ENCODE measurements at regions not wholly inside any gene's neighbourhood (a gene's known extent, or its start where the extent isn't known, plus 50 kb on each side); places are given as distances from the start of the nearest gene placed in this dataset.

DNA sequence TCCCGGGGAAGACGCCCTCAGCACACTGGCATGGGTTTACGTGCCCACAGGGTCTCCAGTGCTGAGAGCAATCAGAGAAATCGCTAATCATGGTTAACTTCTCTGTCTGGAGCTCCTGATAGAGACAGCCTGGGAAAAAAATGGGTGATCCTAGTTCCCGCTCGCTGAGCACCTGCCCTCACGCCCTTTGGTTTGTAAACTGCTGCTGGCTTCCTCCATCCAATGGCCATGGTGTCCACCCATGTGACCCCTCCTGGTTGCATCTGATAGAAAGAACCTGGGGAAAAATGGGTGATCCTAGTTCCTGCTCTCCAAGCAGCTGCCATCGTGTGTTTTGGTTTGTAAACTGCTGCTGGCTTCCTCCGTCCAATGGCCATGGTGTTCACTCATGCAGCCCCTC, 402.2 kb downstream of the PRDM2 start:
- H3K4me1 Mint-ChIP-seq (ENCODE audit: unreplicated experiment): no peaks in the 10 kb centered on the region
- H3K36me3 Mint-ChIP-seq: no peaks in the 10 kb centered on the region
- DNase-seq (ENCODE audit: extremely low spot score, unreplicated experiment): no peak
- peaks cover 38% of the 10 kb centered on the region for H3K27me3 Mint-ChIP-seq
- no peak overlapping the region for H3K4me3 Mint-ChIP-seq
- H3K27ac Mint-ChIP-seq: no peak overlapping the region
- TF ChIP-seq, protein P1, sequence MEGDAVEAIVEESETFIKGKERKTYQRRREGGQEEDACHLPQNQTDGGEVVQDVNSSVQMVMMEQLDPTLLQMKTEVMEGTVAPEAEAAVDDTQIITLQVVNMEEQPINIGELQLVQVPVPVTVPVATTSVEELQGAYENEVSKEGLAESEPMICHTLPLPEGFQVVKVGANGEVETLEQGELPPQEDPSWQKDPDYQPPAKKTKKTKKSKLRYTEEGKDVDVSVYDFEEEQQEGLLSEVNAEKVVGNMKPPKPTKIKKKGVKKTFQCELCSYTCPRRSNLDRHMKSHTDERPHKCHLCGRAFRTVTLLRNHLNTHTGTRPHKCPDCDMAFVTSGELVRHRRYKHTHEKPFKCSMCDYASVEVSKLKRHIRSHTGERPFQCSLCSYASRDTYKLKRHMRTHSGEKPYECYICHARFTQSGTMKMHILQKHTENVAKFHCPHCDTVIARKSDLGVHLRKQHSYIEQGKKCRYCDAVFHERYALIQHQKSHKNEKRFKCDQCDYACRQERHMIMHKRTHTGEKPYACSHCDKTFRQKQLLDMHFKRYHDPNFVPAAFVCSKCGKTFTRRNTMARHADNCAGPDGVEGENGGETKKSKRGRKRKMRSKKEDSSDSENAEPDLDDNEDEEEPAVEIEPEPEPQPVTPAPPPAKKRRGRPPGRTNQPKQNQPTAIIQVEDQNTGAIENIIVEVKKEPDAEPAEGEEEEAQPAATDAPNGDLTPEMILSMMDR (conservative IDR thresholded peaks at IDR 0.05): no peak
- H3K9me3 Mint-ChIP-seq: peaks cover 5% of the 10 kb centered on the region

DNA sequence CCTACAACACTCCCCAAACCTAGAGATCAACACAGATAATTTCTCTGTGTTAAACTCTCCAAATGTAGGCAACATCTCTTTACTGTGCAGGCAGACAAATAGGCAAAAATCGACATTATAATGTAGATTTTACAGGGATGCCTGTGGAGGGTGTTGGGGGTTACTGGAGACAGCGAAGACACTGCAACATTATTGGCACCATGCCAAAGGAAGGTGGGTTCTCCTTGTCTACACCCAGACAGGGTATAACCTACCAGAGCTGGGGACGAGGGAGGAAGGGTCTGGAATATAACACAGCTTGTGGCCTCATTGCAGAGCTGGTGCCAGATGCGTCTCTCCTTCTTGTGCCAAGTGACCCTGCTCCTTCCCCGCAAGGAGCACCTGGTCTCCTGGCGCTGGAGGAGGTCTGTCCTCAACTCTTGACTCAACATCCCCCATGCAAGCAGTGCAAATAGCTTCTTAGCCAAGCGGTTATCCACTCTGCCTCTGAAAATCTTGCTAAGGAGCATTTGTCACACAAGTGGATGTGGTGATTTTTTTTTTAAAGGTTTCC, 404.0 kb downstream of the PRDM2 start:
- TF ChIP-seq, protein P1 (conservative IDR thresholded peaks at IDR 0.05): no peak
- Mint-ChIP-seq H3K9me3 (peaks cover 4% of the 10 kb centered on the region), H3K27ac (no peak overlapping the region), H3K36me3 (no peaks in the 10 kb centered on the region), H3K4me3 (no peak overlapping the region), H3K27me3 (peaks cover 46% of the 10 kb centered on the region), H3K4me1 (ENCODE audit: unreplicated experiment) (no peaks in the 10 kb centered on the region)
- DNase-seq (ENCODE audit: extremely low spot score, unreplicated experiment): no peak

DNA sequence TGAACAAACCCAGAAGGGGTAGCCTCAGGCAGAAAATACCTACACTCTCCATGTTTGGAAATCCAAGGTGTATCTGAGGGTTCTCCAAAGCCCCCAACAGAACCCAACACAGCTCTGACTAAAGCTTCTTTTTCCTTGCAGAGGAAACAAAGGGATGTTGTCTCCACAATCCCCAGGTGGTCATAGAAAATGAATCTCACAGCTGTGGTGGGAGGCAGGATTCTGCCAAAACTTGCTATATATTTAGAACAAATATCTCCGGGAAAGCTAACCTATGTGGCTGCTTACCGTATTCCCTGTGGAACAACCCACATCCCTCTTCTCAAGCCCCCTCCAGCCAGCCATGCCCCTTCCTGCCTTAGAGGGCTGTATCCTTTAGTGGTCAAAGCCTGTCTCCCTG, 406.1 kb downstream of the PRDM2 start:
- H3K4me3 Mint-ChIP-seq: no peak overlapping the region
- DNase-seq (ENCODE audit: extremely low spot score, unreplicated experiment): no peak
- TF ChIP-seq, protein P1 (conservative IDR thresholded peaks at IDR 0.05): no peak
- peaks cover 4% of the 10 kb centered on the region for H3K9me3 Mint-ChIP-seq
- no peaks in the 10 kb centered on the region for H3K4me1 Mint-ChIP-seq (ENCODE audit: unreplicated experiment)
- peaks cover 43% of the 10 kb centered on the region for H3K27me3 Mint-ChIP-seq
- no peaks in the 10 kb centered on the region for H3K36me3 Mint-ChIP-seq
- no peak overlapping the region for H3K27ac Mint-ChIP-seq

DNA sequence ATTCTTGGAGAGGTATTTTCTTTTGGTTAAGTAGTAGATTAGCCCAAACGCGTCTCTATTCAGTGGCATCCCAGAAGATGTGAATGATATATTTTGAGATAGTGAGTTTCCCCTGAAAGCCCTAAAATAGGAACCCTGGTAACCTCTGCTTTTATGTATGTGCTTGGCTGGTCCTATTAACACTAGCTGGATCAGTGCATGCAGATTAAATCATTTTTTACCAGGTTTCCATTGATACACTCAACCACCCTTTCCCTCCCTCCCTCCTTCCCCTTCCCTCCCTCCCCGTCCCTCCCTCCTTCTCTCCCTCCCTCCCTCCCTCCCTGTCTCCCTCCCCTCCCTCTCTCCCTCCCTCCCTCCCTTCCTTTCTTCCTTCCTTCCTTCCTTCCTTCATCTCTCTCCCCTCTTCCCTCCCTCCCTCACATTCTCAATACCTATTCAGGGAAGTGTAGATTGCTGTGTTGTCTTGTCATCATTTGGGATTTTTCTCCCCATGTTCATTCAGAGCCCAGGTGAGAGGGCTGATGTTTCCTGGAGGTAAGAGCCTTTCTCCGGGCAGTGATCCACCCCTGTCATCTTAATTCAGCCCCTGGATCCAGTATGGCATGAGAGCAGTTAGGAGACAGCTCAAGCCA, 406.8 kb downstream of the PRDM2 start:
- Mint-ChIP-seq H3K4me1 (ENCODE audit: unreplicated experiment) (no peaks in the 10 kb centered on the region), H3K27me3 (peaks cover 40% of the 10 kb centered on the region), H3K36me3 (no peaks in the 10 kb centered on the region), H3K9me3 (peaks cover 4% of the 10 kb centered on the region), H3K27ac (no peak overlapping the region), H3K4me3 (no peak overlapping the region)
- TF ChIP-seq, protein P1 (conservative IDR thresholded peaks at IDR 0.05): no peak
- DNase-seq (ENCODE audit: extremely low spot score, unreplicated experiment): no peak

DNA sequence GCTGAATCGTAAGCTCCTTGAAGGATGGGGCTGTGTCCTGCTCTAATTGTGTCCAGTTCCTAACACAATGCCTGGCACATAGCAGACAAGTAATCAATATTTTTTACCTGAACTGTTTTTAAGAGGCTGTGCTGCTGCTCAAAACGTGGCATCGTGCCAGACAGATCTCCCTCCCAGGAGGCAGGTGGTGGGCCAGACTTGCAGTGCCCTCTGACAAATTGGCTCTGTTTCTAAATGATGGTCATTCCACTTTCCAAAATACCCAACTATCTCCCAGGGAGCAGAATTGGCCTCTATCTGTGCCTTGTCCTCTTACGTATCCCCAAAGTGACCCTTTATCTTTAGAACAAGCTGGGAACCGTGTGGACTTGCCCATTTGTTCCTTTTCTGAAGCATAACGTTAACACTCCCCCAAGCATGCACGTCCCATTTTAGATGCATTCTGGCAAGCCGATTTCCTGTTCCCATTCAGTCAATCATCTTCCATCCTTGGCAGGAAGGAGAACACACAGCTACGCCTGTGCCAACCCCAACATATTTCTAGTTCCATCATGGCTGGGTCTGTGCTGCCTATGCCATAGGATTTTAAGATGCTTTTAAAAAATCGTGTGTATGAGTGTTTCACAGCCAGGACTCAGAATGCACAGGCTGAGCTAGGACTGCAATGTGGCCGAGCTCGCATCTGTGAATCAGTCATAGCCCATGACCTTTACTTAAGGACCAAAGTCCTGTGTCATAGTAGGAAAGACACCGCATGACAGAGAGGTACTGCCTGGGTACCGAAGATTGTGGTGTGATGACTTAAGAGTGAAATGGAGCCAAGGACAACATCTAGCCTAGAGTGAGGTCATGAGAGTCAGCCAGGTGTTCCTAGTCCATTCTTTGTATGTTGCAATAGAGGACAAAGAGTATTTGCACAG, 408.6 kb downstream of the PRDM2 start:
- no peak overlapping the region for H3K4me3 Mint-ChIP-seq
- H3K9me3 Mint-ChIP-seq: peaks cover 4% of the 10 kb centered on the region
- TF ChIP-seq, protein P1 (conservative IDR thresholded peaks at IDR 0.05): no peak
- DNase-seq (ENCODE audit: extremely low spot score, unreplicated experiment): no peak
- H3K4me1 Mint-ChIP-seq (ENCODE audit: unreplicated experiment): no peaks in the 10 kb centered on the region
- H3K36me3 Mint-ChIP-seq: no peaks in the 10 kb centered on the region
- peaks cover 47% of the 10 kb centered on the region for H3K27me3 Mint-ChIP-seq
- no peak overlapping the region for H3K27ac Mint-ChIP-seq

Data from type B pancreatic cell (in vitro differentiated cells).